ENCODE measurements at regions not wholly inside any gene's neighbourhood (a gene's known extent, or its start where the extent isn't known, plus 50 kb on each side); places are given as distances from the start of the nearest gene placed in this dataset.

GRCh38 chr6:71730284-71730683 lies 156.1 kb upstream of the RIMS1 start:
- TF ChIP-seq CTCF (IDR thresholded peaks at IDR 0.05 in 4 of 5, conservative IDR thresholded peaks at IDR 0.05 in 1 of 5) (no peak), POLR2A (IDR thresholded peaks at IDR 0.05) (no peak)
